ENCODE measurements at regions not wholly inside any gene's neighbourhood (a gene's known extent, or its start where the extent isn't known, plus 50 kb on each side); places are given as distances from the start of the nearest gene placed in this dataset.

GRCh38 chr6:144654506-144654905 lies 369.4 kb downstream of the UTRN start:
- Mint-ChIP-seq H3K9me3 (no peaks in the 10 kb centered on the region), H3K27me3 (no peaks in the 10 kb centered on the region), H3K36me3 (peaks cover 4% of the 10 kb centered on the region), H3K27ac (no peak overlapping the region), H3K4me1 (ENCODE audit: low read depth) (peaks cover 47% of the 10 kb centered on the region), H3K4me3 (no peak overlapping the region)
- CTCF ChIA-PET, result interaction anchor here (0.9 kb wide), 1 partner anchor 9 kb away, joined by 3 read pairs; no protein-coding TSS in a partner anchor
- POLR2A ChIA-PET, result interaction anchor here (0.7 to 1.2 kb wide), 3 partner anchors 57 to 74 kb away, joined by 3 to 4 read pairs (median 3); no protein-coding TSS in a partner anchor
- DNase-seq, result no peak
- intact Hi-C loops (cut with micrococcal nuclease), result loop anchor here (1.0 to 10.0 kb wide), 6 partner anchors 57 to 1168 kb away; no protein-coding TSS in a partner anchor

- CTCF ChIA-PET, result interaction anchor here (1.3 kb wide), 1 partner anchor 17 kb away, joined by 4 read pairs; no protein-coding TSS in a partner anchor
These were observed 370.2 kb downstream of the UTRN start for GRCh38 chr6:144655376-144655775.

GRCh38 chr6:144657691-144658090 lies 372.6 kb downstream of the UTRN start:
- H3K27ac Mint-ChIP-seq, result no peak overlapping the region
- peaks cover 64% of the 10 kb centered on the region for H3K4me1 Mint-ChIP-seq (ENCODE audit: low read depth)
- intact Hi-C loops (cut with micrococcal nuclease), result loop anchor here (2.0 to 10.0 kb wide), 3 partner anchors 17 to 523 kb away; no protein-coding TSS in a partner anchor
- ChIA-PET CTCF (no interaction called here), POLR2A (no interaction called here)
- H3K36me3 Mint-ChIP-seq, result no peaks in the 10 kb centered on the region
- DNase-seq, result no peak
- H3K27me3 Mint-ChIP-seq, result no peaks in the 10 kb centered on the region
- H3K9me3 Mint-ChIP-seq, result no peaks in the 10 kb centered on the region
- H3K4me3 Mint-ChIP-seq, result no peak overlapping the region

More at GRCh38 chr6:144655376-144655775, 370.2 kb downstream of the UTRN start:
- Mint-ChIP-seq H3K9me3 (no peaks in the 10 kb centered on the region), H3K27ac (no peak overlapping the region), H3K36me3 (no peaks in the 10 kb centered on the region), H3K4me1 (ENCODE audit: low read depth) (peaks cover 55% of the 10 kb centered on the region), H3K27me3 (no peaks in the 10 kb centered on the region), H3K4me3 (no peak overlapping the region)
- intact Hi-C loops (cut with micrococcal nuclease), result loop anchor here (5.0 to 10.0 kb wide), 2 partner anchors 277 to 521 kb away; no protein-coding TSS in a partner anchor
- no peak for DNase-seq
- POLR2A ChIA-PET, result no interaction called here

GRCh38 chr6:144659202-144660182 lies 374.4 kb downstream of the UTRN start:
- H3K9me3 Mint-ChIP-seq, result no peaks in the 10 kb centered on the region
- peaks cover 64% of the 10 kb centered on the region for H3K4me1 Mint-ChIP-seq (ENCODE audit: low read depth)
- peak; percentile 19 for DNase-seq
- POLR2A ChIA-PET, result interaction anchor here (0.6 to 0.7 kb wide), 2 partner anchors 64 to 70 kb away, joined by 3 to 5 read pairs; no protein-coding TSS in a partner anchor
- H3K27ac Mint-ChIP-seq, result peak overlapping the region; percentile 81
- CTCF ChIA-PET, result interaction anchor here (0.6 to 1.0 kb wide), 4 partner anchors 65 to 115 kb away, joined by 3 to 7 read pairs (median 4); no protein-coding TSS in a partner anchor
- H3K4me3 Mint-ChIP-seq, result peak overlapping the region; percentile 52
- H3K36me3 Mint-ChIP-seq, result no peaks in the 10 kb centered on the region
- no peaks in the 10 kb centered on the region for H3K27me3 Mint-ChIP-seq
- intact Hi-C loops (cut with micrococcal nuclease), result loop anchor here (2.0 to 10.0 kb wide), 3 partner anchors 15 to 525 kb away; no protein-coding TSS in a partner anchor

GRCh38 chr6:144660561-144661115 lies 375.5 kb downstream of the UTRN start:
- Mint-ChIP-seq H3K4me1 (ENCODE audit: low read depth) (peaks cover 63% of the 10 kb centered on the region), H3K27me3 (no peaks in the 10 kb centered on the region), H3K4me3 (no peak overlapping the region), H3K36me3 (no peaks in the 10 kb centered on the region), H3K9me3 (no peaks in the 10 kb centered on the region), H3K27ac (no peak overlapping the region)
- DNase-seq, result no peak
- intact Hi-C loops (cut with micrococcal nuclease), result no loop called here
- CTCF ChIA-PET, result interaction anchor here (0.6 to 0.9 kb wide), 2 partner anchors 66 to 116 kb away, joined by 3 read pairs; no protein-coding TSS in a partner anchor
- POLR2A ChIA-PET, result no interaction called here

GRCh38 chr6:144661116-144661806 lies 376.1 kb downstream of the UTRN start:
- no peaks in the 10 kb centered on the region for H3K9me3 Mint-ChIP-seq
- H3K27ac Mint-ChIP-seq, result no peak overlapping the region
- no peak overlapping the region for H3K4me3 Mint-ChIP-seq
- ChIA-PET CTCF (no interaction called here), POLR2A (no interaction called here)
- no peaks in the 10 kb centered on the region for H3K36me3 Mint-ChIP-seq
- H3K27me3 Mint-ChIP-seq, result no peaks in the 10 kb centered on the region
- no peak for DNase-seq
- intact Hi-C loops (cut with micrococcal nuclease), result no loop called here
- H3K4me1 Mint-ChIP-seq (ENCODE audit: low read depth), result peaks cover 69% of the 10 kb centered on the region

GRCh38 chr6:144662812-144663365 lies 377.8 kb downstream of the UTRN start:
- no peaks in the 10 kb centered on the region for H3K9me3 Mint-ChIP-seq
- no peaks in the 10 kb centered on the region for H3K27me3 Mint-ChIP-seq
- H3K4me1 Mint-ChIP-seq (ENCODE audit: low read depth), result peaks cover 75% of the 10 kb centered on the region
- H3K27ac Mint-ChIP-seq, result no peak overlapping the region
- no peak for DNase-seq
- CTCF ChIA-PET, result interaction anchor here (1.3 to 2.4 kb wide), 2 partner anchors 8 to 78 kb away, joined by 3 to 5 read pairs; no protein-coding TSS in a partner anchor
- no peaks in the 10 kb centered on the region for H3K36me3 Mint-ChIP-seq
- intact Hi-C loops (cut with micrococcal nuclease), result no loop called here
- H3K4me3 Mint-ChIP-seq, result no peak overlapping the region
- POLR2A ChIA-PET, result no interaction called here

GRCh38 chr6:144664281-144664680 lies 379.1 kb downstream of the UTRN start:
- peaks cover 64% of the 10 kb centered on the region for H3K4me1 Mint-ChIP-seq (ENCODE audit: low read depth)

GRCh38 chr6:144664947-144665346 lies 379.8 kb downstream of the UTRN start:
- no peak overlapping the region for H3K27ac Mint-ChIP-seq
- peaks cover 4% of the 10 kb centered on the region for H3K36me3 Mint-ChIP-seq
- no peaks in the 10 kb centered on the region for H3K27me3 Mint-ChIP-seq
- no peak overlapping the region for H3K4me3 Mint-ChIP-seq
- ChIA-PET POLR2A (no interaction called here), CTCF (interaction anchor here (1.0 to 2.4 kb wide), 2 partner anchors 51 to 80 kb away, joined by 3 to 5 read pairs; no protein-coding TSS in a partner anchor)
- intact Hi-C loops (cut with micrococcal nuclease), result no loop called here
- no peak for DNase-seq
- H3K9me3 Mint-ChIP-seq, result peaks cover 5% of the 10 kb centered on the region
- peaks cover 57% of the 10 kb centered on the region for H3K4me1 Mint-ChIP-seq (ENCODE audit: low read depth)

More at GRCh38 chr6:144664281-144664680, 379.1 kb downstream of the UTRN start:
- Mint-ChIP-seq H3K9me3 (no peaks in the 10 kb centered on the region), H3K27me3 (no peaks in the 10 kb centered on the region), H3K27ac (no peak overlapping the region), H3K4me3 (no peak overlapping the region), H3K36me3 (no peaks in the 10 kb centered on the region)
- ChIA-PET POLR2A (no interaction called here), CTCF (interaction anchor here (2.4 kb wide), 1 partner anchor 79 kb away, joined by 5 read pairs; no protein-coding TSS in a partner anchor)
- no peak for DNase-seq
- intact Hi-C loops (cut with micrococcal nuclease), result no loop called here

- Mint-ChIP-seq H3K27me3 (no peaks in the 10 kb centered on the region), H3K27ac (no peak overlapping the region), H3K36me3 (peaks cover 14% of the 10 kb centered on the region), H3K4me3 (no peak overlapping the region), H3K4me1 (ENCODE audit: low read depth) (peaks cover 49% of the 10 kb centered on the region), H3K9me3 (peaks cover 16% of the 10 kb centered on the region)
- intact Hi-C loops (cut with micrococcal nuclease), result no loop called here
- CTCF ChIA-PET, result interaction anchor here (1.0 kb wide), 1 partner anchor 52 kb away, joined by 3 read pairs; no protein-coding TSS in a partner anchor
- POLR2A ChIA-PET, result no interaction called here
- no peak for DNase-seq
These were observed 380.9 kb downstream of the UTRN start for GRCh38 chr6:144665932-144666450.

- no peak overlapping the region for H3K27ac Mint-ChIP-seq
- ChIA-PET CTCF (no interaction called here), POLR2A (no interaction called here)
- no peak overlapping the region for H3K4me3 Mint-ChIP-seq
- H3K9me3 Mint-ChIP-seq, result peaks cover 23% of the 10 kb centered on the region
- H3K4me1 Mint-ChIP-seq (ENCODE audit: low read depth), result peaks cover 45% of the 10 kb centered on the region
- H3K36me3 Mint-ChIP-seq, result peaks cover 19% of the 10 kb centered on the region
- DNase-seq, result no peak
- no peaks in the 10 kb centered on the region for H3K27me3 Mint-ChIP-seq
- intact Hi-C loops (cut with micrococcal nuclease), result no loop called here
These were observed 381.6 kb downstream of the UTRN start for GRCh38 chr6:144666781-144667180.

All from activated CD4-positive, alpha-beta memory T cell treated with anti-CD3 and anti-CD28 coated beads for 36 hours (primary cell).